ENCODE measurements at regions not wholly inside any gene's neighbourhood (a gene's known extent, or its start where the extent isn't known, plus 50 kb on each side); places are given as distances from the start of the nearest gene placed in this dataset.

DNA sequence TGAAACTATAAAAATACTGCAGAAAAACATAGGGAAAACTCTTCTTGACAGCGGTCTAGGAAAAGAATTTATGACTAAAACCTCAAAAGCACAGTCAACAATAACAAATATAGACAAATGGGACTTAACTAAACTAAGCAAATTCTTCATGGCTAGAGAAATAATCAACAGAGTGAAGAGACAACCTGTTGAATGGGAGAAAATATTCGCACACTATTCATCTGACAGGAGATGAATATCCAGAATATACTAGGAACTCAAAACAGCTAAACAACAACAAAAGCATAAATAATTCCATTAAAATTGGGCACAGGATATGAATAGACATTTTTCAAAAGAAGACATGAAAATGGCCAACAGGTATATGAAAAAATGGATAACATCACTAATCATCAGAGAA is 303.6 kb upstream of the PRR20A start:
- DNase-seq: no peak

- DNase-seq: no peak
Measured at GRCh38 chr13:56850852-56851251, 289.9 kb upstream of the PRR20A start.

GRCh38 chr13:56861476-56861875 is 279.2 kb upstream of the PRR20A start:
- no peak for DNase-seq

DNA sequence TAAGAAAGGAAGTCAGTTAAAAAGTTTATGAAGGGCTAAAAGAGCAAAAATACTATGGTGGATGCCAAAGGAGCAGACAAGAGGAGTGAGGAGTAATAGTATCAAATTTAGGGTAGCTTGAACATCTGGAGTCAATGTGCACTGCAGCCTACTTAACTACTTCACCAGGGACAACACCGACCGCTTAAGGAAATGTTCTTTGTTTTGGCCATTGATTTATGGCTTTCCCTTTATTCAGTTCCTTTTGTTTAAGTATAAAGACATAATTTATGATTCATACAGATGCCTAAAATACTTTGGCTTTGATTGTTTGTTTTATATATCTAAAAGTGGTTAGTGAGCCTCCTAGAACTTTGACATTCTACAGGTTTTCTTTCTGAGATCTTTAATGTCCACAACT is 276.3 kb upstream of the PRR20A start:
- no peak for DNase-seq

DNA sequence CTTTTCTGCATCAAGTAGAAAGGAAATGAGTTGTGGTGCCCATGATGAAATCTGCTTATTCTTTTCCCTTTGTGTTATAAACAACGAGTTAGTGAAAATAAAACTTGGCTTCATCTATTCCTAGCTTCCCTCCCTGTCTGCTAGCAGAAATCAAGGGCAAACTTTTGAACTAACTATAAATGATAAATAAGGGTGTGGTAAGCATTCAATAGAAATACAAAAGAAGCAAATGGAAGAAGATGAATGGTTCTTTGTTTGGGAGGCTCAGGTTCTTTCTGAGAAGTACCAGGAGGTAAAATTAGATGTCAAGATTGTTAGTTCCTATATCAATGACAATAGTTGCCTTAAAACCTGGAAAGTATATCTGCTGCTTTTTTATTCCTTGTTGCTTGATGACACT is 275.3 kb upstream of the PRR20A start:
- no peak for DNase-seq

GRCh38 chr13:56869671-56870070 is 271.0 kb upstream of the PRR20A start:
- no peak for DNase-seq

DNA sequence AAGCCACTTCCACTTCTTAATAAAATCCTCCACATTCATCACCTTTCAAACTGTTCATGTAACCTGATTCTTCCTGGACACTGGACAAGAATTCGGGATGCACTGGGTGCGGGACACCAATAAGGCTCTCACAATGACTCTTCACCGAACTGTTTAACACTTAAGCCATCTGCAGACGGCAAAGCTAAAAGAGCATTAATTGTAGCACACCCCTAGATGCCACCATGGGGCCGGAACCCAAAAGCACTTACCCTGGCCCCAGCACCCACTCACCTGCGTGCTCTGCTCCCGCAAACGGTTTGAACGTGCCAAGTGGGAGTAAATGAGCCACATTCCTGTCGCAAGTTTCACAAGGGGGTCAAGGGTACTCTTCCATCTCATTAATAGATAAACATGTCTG is 254.3 kb upstream of the PRR20A start:
- no peak for DNase-seq

- DNase-seq: no peak
Measured at GRCh38 chr13:56888455-56888854, 252.3 kb upstream of the PRR20A start.

DNA sequence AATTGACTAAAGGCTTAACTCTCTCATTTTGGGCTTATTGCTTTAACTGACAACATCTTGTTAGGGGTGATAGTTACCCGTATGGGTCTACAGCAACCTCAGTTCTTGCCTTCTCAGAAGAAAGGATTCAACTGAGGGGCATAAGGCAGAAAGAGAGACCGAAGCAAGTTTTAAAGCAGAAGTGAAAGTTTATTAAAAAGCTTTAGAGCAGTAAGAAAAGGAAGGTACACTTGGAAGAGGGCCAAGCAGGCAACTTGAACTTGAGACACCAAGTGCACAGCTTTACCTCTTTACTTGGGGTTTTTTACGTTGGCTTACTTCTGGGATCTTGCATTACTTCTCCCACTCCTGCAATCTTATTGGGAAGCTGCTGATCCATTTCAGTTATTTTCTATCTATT is 246.9 kb upstream of the PRR20A start:
- no peak for DNase-seq

- no peak for DNase-seq
Measured at GRCh38 chr13:56900549-56901279, 240.0 kb upstream of the PRR20A start.

GRCh38 chr13:56902276-56902675 is 238.4 kb upstream of the PRR20A start:
- no peak for DNase-seq

DNA sequence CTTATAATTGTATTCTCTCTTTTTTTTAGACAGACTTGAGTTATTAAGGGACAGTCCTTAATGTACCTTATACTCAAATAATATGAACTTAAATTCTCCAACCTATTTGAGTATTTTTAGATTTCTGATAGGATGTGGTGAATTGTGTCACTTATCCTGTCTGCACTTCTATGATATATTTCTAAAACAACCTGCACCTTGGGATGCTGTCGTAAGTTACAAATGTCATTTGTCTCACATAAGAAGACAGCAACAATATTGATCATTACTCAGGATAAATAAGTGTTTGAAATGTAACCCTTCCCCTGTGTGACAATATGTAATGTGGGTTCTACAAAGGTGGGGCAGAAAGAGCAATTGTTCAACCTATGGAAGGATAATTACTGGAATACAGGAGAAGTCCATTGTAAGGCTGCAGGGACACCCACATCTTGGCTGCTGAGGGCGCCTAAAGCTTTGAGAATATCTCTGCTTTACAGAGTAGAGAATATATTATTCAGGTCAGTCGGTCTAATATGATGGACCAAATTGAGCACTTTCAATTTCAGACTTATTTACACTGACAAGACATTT is 236.9 kb upstream of the PRR20A start:
- DNase-seq: no peak

DNA sequence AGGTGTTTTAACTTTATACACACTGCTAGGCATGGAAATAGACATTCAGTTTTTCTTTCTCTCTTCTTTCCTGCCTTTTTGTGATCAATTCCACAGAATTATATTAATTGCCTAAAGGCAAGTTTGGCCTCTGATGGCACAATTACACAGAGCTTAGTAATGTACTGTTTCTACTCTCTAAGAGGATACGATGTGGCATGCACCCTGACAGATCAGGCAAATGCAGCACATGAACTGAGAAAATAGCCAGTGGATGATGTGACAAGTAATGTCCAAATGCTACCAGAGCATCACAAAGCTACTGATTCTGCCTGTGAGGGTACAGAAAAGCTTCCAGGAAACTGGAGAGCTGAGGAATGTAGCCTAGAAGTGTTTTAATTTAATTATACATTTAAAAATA is 233.8 kb upstream of the PRR20A start:
- no peak for DNase-seq

DNA sequence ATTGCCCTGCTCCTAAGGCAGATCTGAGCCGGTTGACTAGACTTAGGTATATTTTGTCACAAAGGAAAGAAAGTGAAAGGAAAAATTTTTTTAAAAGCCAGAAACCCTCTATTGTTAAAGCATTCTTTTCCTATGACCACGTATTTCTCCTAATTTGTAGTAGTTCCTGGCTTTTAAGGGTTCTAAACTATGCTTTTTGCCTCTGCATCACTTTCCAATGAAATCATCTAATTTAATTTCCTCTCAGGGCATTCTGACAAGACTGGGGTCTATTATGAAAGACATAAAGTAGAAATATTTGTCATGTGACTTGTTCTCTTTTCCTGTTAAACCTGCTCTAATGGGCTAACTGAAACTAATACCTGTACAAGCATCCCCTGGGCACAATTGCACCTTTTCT is 233.0 kb upstream of the PRR20A start:
- DNase-seq: no peak

DNA sequence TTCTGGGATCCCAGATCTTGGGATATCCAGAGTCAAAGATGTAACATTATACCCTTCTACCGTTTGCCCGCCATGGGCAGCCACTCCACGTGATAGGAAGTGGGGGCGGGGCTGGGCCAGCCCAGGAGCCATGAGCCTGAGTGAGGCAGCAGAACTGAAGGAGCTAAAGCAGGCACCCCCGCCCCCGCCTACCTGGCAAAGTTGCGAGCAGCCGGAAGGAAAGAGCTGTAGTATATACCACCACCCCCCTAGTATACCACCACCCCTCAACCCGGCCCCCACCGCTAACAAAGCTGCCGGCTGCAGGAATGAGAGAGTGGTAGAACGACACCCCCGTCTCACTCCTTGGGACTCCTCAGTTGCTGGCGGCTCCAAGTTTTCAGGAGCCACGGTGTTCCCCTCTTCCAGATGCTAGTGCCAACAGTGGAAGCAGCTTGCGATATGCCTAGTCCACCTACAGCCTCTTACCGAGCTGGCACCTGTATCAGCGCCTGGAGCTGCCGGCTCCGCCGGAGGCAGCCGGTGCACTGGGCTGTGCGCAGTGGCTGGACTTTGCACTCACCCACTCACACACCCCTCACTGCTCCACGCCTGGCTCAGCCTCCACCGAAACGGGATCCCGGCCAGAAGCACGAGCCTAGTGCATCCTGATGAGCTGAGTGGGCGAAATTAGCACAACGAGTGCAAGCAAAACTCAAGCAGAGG is 230.7 kb upstream of the PRR20A start:
- DNase-seq: no peak

DNA sequence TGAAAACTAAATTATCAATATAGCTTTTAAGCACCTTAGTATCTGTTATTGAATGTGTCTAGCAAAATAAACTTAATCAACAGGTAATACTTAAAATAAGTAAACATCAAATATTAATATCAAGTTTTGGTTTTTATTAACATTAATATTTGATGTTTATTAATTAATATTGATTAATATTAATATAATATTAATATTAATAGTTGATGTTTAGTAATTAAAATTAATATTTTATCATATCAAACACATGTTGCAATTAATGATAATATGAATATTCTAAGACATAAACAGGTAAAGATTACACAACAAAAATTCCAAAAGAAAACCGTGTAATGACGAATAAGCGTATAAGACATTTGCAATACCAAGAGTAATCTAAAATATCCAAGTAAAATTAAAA is 222.8 kb upstream of the PRR20A start:
- DNase-seq: no peak

GRCh38 chr13:56923626-56924140 is 217.0 kb upstream of the PRR20A start:
- DNase-seq: no peak

DNA sequence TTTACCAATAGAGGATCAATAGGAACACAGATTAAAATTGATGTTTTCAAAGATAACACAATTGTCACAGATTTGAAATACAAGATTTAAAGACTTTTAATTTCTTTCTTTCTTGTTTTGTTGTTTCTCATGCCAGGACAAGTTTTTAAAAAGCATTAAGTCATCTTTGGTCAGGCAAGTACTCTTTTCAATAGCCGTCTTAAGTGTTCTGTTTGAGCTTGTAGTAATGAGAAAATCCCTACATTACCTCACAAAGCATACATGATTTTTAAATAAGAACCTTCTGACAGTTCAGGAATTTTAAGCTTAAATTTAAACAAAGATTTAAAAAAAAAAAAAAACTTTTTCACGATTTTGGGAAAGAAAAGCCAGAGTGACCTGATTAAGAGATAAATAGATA is 216.3 kb upstream of the PRR20A start:
- no peak for DNase-seq

GRCh38 chr13:56932104-56932503 is 208.6 kb upstream of the PRR20A start:
- no peak for DNase-seq

GRCh38 chr13:56953965-56954364 is 186.8 kb upstream of the PRR20A start:
- DNase-seq: no peak

GRCh38 chr13:56975647-56976046 is 165.1 kb upstream of the PRR20A start:
- no peak for DNase-seq

- no peak for DNase-seq
Measured at GRCh38 chr13:56980856-56981255, 159.9 kb upstream of the PRR20A start.

DNA sequence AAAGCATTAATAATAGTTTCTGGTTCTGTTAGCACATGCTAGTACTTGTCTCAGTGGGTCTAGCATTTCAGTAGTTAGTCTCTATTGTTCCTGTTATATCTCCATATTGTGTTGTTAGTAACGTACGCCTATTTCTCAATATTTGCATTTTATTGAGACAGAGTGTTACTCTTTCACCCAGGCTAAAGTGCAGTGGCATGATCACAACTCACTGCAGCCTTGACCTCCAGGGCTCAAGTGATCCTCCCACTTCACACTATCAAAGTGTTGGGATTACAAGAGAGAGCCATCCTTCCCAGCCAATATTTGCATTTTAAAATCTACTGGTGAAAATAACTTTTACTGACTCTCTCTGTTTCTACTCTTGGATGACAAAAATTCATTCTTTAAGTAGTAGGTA is 154.6 kb upstream of the PRR20A start:
- no peak for DNase-seq

- no peak for DNase-seq
Measured at GRCh38 chr13:56988543-56988942, 152.2 kb upstream of the PRR20A start.
